Activated CD4-positive, alpha-beta T cell treated with anti-CD3 and anti-CD28 coated beads, Interleukin-2, Interleukin-6, amounts not matched to agents 100 ng/mL and 50 ng/mL, durations not matched to agents 16 hours and 8 hours (primary cell): ENCODE measurements at regions not wholly inside any gene's neighbourhood (a gene's known extent, or its start where the extent isn't known, plus 50 kb on each side); places are given as distances from the start of the nearest gene placed in this dataset.
"Not testable (repeated sequence)": the region's sequence is repeated elsewhere in the genome, so short reads cannot be mapped to it uniquely, and the experiment has no call there.

Experiments used
- DNase-seq: peaks from one replicate; pipeline ENCODE4 v3.0.0-alpha.2; 2020

GRCh38 chr5:4022056-4022670 lies 426.5 kb downstream of the IRX1 start:
- DNase-seq: no peak

- DNase-seq: no peak
These were observed 427.6 kb downstream of the IRX1 start for GRCh38 chr5:4023091-4023752.

DNA sequence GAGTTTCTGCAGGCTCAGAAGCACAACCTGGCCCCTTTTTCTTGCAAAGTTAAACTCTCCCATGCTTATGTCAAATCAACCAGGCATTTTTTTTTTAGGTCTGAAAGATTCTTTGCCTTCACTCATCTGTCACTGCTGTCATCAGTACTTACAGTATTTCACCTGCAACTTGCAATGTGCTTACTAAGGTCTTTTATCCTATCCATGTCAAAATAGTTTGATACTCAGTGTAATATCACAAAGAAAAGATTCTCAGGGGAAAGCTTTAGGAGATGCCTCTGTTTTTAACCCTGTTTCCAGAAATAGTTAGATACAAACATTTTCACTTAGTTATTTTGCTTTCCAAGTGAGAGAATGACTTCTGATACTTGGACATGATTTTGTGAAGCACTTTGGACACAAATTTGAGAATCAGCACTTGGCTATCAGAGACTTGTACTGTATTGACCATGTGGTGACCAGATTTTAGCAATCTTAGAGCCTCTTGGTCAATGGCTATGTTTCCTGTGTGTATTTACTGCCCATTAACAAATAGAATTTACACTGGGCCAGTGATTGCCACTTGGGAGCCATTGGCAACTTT lies 428.2 kb downstream of the IRX1 start:
- no peak for DNase-seq

DNA sequence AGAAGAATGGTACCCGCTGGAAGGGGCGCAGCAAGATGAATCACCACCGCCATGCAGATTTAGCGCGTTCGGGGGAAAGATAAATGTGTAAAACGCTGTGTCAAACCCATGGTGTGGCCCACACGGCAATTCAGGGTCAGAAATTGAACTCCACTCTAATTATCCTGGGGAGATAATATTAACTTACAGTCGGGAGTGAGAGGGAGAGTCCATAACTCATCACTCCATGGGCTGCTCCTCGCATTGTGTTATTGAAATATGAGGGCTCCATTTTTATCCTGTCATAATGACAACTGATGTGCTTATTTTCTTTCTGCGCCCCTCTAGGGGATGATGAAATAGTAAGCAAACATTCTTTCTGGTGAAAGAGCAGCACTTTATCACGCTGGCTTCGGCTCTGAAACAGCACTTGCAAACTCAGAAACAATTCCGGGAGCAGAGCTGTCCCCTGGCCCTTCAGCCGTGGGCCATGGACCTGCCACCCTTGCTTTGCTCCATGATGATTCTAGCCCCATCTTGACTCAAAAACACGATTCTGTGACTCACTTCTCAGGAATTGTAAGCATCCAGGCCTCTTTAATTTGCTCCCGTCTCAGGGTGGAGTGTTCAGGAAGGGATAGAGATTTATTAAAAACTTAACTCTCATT lies 431.6 kb downstream of the IRX1 start:
- no peak for DNase-seq

GRCh38 chr5:4028384-4028783 lies 432.8 kb downstream of the IRX1 start:
- no peak for DNase-seq

DNA sequence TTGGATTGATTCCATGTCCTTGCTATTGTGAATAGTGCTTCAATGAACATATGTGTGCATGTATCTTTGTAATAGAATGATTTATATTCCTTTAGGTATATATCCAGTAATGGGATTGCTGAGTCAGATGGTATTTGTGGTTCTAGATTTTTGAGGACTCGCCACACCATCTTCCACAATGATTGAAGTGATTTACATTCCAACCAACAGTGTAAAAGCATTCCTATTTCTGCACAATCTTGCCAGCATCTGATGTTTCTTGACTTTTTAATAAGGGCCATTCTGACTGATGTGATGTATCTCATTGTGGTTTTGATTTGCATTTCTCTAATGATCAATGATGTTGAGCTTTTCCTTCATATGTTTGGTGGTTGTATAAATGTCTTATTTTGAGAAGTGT lies 437.9 kb downstream of the IRX1 start:
- DNase-seq: not testable (repeated sequence)

DNA sequence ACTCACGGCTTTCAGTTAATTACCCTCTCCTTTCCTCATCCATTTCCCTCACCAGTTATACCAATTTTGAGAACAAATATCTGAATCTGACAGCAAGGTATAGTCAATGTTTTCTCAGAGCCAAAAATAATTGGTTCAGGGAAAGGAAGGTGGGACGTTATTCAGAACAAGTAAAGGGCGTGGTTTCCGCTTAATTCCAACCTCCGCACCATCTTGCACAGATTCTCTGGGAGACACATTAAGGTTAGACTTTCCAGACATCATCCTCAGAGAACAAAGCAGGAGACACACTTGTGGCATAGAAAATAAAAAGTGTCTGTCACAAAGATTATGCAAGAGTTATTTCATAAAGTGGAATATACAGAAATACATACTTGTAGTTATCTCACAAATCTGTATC lies 441.2 kb downstream of the IRX1 start:
- no peak for DNase-seq

GRCh38 chr5:4038994-4039393 lies 443.4 kb downstream of the IRX1 start:
- DNase-seq: no peak

DNA sequence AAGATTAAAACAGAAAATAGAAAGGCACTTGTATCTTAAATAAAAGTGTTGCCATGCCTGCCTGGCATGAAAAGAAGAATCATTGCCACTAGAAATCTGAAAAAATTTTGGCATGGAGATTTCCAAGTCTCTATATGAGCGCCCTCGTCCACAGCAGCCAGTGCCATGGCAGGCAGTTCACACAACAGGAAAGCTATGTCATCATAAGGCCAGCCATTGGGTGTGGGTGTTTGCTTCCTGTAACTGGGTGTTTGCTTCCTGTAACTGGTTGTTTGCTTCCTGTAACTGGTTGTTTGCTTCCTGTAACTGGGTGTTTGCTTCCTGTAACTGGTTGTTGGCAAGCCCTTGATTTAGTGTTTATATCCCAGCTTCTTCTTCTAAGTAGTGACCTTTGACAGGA lies 446.7 kb downstream of the IRX1 start:
- DNase-seq: peak; percentile 15

DNA sequence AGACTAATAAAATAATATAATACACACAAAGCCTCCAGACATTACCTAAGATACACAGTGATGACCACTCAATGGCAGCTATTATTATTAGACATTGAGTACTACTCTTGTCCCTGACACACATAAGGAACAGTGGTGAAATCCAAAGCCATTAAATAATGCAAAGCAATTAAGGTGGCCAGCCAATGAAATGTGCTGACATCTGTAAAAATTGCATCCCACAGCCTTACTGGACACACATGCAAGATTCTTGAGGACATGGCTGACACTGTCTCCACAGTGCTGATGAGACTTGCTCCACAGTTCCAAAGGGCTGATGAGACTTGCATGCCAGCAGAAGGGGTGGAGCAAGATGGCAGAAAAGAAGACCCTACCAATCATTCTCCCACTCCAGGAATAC lies 447.5 kb downstream of the IRX1 start:
- no peak for DNase-seq

GRCh38 chr5:4044881-4045280 lies 449.2 kb downstream of the IRX1 start:
- DNase-seq: no peak

DNA sequence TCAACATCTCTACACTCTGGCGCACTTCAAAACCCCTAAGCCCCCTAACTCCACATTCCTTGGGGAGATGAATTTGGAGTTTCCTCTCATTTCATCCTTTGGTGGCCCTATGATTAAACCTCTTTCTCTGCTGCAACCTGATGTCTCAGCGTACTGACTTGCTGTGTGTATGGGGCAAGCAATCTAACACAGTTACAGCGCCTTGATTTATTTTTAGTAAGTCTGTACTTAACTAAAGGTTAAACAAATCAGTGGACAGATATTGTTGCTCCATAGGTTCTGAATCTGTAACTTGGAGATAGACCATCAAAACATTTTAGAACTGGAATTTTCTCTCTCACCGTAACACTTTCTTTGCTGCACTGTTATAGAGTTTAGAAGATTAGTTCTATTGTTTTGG lies 452.8 kb downstream of the IRX1 start:
- no peak for DNase-seq

DNA sequence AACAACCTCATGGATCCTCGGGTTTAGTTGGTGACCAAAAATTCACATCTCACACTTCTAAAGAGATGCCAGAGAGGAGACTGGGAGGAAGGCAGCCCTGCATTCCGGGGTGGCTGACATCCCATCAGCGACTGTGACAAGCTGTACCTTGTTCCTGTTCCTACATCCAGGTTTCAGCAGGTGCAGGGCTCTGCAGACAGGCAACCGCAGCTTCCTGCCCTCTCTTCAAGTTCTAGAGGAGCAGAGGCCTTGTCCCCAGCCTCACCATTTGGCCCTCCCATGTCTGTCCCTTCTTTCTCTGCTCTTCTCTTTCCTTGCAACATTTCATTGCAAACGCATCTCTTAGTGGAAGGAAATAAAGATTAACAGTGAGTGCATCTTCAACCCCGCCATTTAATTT lies 454.6 kb downstream of the IRX1 start:
- DNase-seq: no peak

DNA sequence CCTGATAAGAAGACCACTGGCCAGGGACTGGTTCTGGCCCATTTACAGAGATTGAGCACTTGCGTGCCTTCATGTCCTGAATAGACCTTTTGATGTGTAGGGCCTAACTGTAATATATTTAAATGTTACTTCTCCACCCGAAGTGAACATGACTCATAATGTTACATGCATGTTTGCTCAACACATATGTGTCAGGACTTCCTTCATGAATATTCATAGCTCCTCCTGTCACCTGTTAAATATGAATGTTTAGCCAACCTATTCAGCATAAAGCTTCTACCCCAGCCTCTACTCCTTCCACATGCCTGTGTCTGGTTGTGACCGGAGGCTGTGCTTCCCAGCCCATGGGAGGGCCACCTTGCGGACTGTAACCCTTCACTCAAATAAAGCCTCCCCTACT lies 457.5 kb downstream of the IRX1 start:
- no peak for DNase-seq

DNA sequence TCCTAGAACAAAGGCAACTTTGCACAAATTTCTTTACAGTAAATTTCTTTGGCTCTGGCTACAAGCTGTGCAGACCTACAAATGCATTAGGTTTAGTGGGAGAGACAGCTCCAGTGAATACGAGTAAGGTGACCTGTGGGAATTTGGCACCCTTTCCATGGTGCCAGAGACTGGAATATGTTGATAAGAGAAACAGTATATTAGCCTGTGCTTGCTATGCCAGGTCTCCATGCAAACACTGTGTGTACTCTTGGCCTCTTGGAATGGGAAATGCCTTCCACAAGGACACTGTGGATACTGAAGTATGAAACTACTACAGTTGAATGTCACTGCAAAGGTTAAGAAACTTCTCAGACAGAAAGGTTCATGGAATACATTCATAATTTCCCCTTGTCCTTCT lies 458.5 kb downstream of the IRX1 start:
- DNase-seq: no peak

DNA sequence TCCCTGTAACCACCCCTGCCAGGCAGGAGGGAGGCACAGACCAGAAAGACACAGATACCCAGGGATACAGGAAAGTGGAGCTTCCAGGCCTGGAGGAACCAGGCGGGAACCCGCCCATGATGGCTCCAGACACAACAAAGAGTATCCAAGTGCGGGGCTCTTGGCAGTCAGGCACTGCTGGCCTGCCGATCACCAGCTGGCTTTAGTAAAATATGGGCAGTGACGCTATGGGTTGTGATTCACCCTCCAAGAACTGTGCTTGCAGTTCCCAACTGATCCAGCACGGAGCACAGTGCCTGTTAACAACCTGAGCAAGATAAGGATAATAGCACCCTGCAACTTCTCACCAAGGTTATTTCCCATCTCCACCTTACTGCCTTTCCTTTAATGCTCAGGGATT lies 463.3 kb downstream of the IRX1 start:
- DNase-seq: no peak

DNA sequence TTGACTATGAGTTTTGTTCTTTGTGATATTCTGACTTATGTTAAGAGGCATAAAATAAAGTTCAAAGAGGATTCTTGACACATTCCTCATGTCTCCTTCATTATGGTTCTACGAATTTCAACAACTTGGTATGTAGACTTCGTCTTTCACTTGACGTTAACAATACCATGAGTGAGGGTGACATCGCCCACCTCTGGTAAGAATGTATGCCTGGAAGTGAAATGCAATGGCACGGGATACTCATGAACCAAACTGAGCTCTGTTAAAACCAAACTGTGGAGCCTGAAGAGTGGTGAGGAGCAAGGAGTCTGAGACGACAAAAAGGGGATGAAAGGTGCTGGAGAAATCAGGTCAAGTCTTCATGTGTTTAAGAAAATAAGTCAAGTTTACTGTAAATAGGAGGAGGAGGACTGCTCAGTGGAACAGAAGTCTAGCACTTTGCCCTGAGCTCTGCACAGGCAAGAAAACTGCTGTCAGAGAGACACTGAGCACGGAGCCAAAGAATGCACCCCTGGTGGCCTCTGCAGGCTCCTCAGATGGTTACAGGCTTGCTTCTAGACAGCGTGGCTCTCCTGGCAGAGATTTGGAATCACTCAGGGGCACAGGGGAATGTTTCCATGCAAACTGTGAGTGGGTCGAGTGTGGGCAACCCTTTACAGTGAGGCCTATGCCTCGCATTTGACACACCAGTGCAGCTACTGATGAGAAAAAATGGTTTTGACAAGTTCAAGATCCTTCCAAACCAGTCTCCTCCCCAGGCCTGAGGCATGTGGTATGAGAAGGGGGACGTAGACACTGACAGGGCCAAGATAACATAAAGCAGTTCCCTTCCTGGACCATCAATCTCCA lies 470.1 kb downstream of the IRX1 start:
- DNase-seq: no peak

DNA sequence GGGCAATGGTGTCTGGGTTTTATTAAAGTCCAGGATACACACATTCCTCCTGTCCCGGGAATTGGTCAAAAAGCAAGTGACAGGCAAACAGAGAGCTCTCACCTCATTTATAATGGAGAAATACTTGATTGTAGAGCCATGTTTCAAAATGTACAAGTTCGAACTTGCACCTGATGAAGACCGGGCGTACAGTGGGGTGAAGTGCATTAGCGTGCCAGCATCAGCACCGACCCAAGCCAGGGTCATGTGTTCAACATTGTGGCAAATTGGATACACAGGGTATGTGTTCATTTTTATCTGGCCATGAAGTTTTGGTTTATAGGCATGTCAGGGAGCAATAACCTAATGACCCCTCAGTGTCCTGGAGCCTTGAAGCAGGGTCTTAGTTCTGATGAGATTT lies 472.5 kb downstream of the IRX1 start:
- DNase-seq: no peak

DNA sequence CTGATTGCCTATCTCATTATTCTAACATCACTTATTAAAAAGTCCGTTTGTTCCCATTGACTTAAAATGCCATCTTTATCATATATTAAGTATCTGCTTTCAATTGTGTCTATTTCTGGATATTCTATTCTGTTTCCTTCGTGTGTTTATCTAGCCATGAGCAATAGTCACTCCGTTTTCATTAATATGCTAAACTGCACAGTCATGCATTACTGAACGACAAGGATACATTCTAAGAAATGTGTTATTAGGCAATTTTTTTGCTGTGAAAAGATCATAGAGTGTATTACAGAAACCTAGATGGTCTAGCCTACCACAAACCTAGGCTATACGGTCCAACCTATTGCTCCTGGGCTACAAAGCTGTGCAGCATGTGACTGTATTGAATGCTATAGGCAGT lies 482.9 kb downstream of the IRX1 start:
- DNase-seq: no peak

DNA sequence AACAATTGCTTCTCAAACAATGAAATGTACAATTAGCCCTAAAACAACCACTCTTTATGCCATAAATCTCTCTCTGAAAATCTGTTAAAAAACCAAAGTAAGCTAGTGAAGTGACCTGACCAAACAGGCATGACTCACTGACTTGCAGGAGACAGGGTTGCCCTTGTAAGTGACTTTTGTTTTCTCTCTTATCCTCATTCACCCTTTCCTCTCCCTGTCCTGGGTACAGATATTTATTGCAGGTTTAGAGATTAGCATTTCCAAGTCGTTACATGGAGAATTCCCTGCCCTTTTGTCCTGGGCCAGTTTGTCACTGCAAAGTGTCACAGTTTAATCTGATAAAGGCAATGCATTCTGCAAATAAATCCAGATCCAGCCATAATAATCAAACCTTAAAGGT lies 484.2 kb downstream of the IRX1 start:
- no peak for DNase-seq

DNA sequence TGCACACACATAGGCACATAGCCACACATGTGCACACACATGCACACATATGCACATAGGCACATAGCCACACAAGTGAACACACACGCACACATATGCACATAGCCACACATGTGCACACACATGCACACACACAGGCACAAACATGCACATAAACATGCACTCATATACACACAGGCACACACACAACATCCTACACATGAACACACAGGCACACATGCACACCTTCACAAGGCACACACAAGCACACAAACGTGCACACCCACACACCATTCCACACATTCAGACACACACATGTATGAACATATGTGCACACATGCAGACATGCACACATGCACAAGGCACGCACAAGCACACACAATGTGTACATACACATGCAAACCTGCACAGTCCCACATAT lies 484.7 kb downstream of the IRX1 start:
- no peak for DNase-seq

GRCh38 chr5:4081059-4081458 lies 485.4 kb downstream of the IRX1 start:
- DNase-seq: no peak

DNA sequence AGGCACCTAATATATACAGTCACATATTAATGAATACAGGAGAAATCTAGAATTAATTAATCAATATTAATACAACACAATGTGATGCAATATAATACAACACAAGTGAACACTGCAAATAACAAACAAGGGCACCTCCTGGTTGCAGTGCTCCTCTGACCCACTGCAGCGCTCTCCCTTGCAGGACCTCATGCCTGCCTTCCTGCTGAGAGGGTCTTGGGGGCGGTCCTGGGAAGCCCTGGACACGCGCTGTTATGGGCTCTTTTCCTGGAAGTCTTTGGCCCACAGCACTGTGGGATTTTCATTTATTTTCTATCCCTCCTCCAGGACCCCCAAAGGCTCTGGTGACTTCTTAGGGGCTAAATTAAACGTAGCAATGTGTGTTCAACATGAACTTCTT lies 485.8 kb downstream of the IRX1 start:
- no peak for DNase-seq
